Karpas-422 (cell line): ENCODE measurements at regions not wholly inside any gene's neighbourhood (a gene's known extent, or its start where the extent isn't known, plus 50 kb on each side); places are given as distances from the start of the nearest gene placed in this dataset.

ENCODE experiments used
- DNase-seq: peaks from one replicate; pipeline ENCODE4 v3.0.0-alpha.2; 2015
- H2AFZ ChIP-seq: fragments of 200-600 bp; sonication (generic); 2 replicates; pipeline ENCODE4 v1.6.1; 2014; ENCODE audit warnings: antibody characterized with exemption, low read length, mixed read lengths
- H3K27ac ChIP-seq: fragments of 200-600 bp; sonication (generic); 2 replicates; pipeline ENCODE4 v1.5.1; 2014; ENCODE audit warnings: mild to moderate bottlenecking, low read length, moderate library complexity
- H3K27me3 ChIP-seq: fragments of 200-600 bp; sonication (generic); 2 replicates; pipeline ENCODE4 v1.6.1; 2014; ENCODE audit warnings: low read length, mixed read lengths
- H3K36me3 ChIP-seq: fragments of 200-600 bp; sonication (generic); 2 replicates; pipeline ENCODE4 v1.6.1; 2014; ENCODE audit warnings: low read length, mixed read lengths; ENCODE audit not compliant: insufficient read depth
- H3K4me1 ChIP-seq: fragments of 200-600 bp; sonication (generic); 2 replicates; pipeline ENCODE4 v1.6.1; 2014; ENCODE audit warnings: mild to moderate bottlenecking, low read length, mixed read lengths
- H3K4me2 ChIP-seq: fragments of 200-600 bp; sonication (generic); 2 replicates; pipeline ENCODE4 v1.6.1; 2014; ENCODE audit warnings: low read length, low read depth, mild to moderate bottlenecking; ENCODE audit not compliant: poor library complexity, severe bottlenecking
- H3K4me3 ChIP-seq: fragments of 200-600 bp; sonication (generic); 2 replicates; pipeline ENCODE4 v1.5.1; 2014; ENCODE audit warnings: mild to moderate bottlenecking, antibody characterized with exemption, low read length, mixed read lengths
- H3K79me2 ChIP-seq: fragments of 200-600 bp; sonication (generic); 2 replicates; pipeline ENCODE4 v1.6.1; 2014; ENCODE audit warnings: mild to moderate bottlenecking, low read length, mixed read lengths
- H3K9ac ChIP-seq: fragments of 200-600 bp; sonication (generic); 2 replicates; pipeline ENCODE4 v1.6.0; 2014; ENCODE audit warnings: low read length
- H3K9me2 ChIP-seq: fragments of 200-600 bp; sonication (generic), shearing (Covaris generic); replicated peaks from 2 replicates; pipeline ENCODE4 v1.6.0; 2014; ENCODE audit warnings: mild to moderate bottlenecking, low read length, moderate library complexity; ENCODE audit not compliant: insufficient read depth
- H3K9me3 ChIP-seq: fragments of 300-700, 200-600 bp; sonication (generic); 2 replicates; pipeline ENCODE4 v1.6.1; 2014; ENCODE audit warnings: low read length, mixed read lengths
- H4K20me1 ChIP-seq: fragments of 200-600 bp; sonication (generic); 2 replicates; pipeline ENCODE4 v1.6.1; 2014; ENCODE audit warnings: mild to moderate bottlenecking, antibody characterized with exemption, low read length, low read depth; ENCODE audit not compliant: insufficient read depth

DNA sequence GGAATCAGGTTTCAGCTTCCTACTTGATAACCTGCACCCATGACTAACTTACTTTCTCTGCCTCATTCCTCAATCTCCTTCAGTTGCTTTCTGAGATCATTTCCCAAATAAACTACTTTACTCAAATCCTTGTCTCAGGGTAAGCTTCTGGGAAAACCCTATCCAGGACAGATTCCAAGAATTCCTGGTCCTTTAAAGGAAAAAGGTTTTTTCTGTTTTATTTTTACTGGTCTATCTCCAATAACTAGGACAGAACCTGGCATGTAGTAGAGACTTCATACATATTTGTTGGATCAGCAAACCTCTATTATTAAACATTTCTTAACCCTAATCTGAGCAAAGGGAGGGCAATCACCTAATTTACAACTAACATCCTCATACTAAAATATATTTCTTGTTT, 910.5 kb upstream of the CHORDC1 start:
- Histone ChIP-seq H3K4me1 (no peaks in the 10 kb centered on the region), H3K36me3 (no peaks in the 10 kb centered on the region), H4K20me1 (no peaks in the 10 kb centered on the region), H3K27ac (no peak overlapping the region), H3K9me3 (peaks cover 3% of the 10 kb centered on the region; the same call in 1 of the 2 replicates), H3K79me2 (no peaks in the 10 kb centered on the region), H3K9ac (no peak overlapping the region), H3K27me3 (peaks cover 2% of the 10 kb centered on the region; the same call in 1 of the 2 replicates), H2AFZ (no peak overlapping the region), H3K4me2 (no peak overlapping the region), H3K9me2 (no peaks in the 10 kb centered on the region; the same call in 1 of the 2 replicates), H3K4me3 (no peak overlapping the region)
- no peak for DNase-seq

DNA sequence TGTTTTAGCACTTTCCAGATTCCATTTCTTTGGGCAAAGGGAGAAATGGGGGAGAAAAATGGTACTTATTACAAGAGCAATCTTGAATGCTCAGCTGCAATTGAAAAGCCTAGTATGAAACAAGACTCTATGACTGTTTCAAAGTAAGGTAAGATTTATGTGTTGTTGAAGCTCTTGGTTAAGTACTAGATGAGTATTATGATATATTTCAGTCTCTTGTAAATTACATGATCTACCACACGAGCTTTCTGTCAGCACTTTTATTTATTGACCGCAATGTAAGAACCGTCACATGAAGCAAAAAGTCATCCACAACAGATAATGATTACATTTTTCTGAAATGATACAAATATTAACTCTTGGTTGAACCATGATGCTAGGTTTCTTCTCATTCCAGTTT, 906.7 kb upstream of the CHORDC1 start:
- Histone ChIP-seq H3K27ac (no peak overlapping the region), H3K79me2 (no peaks in the 10 kb centered on the region), H3K9me3 (0 out of 2 replicates have a peak, but pooled peaks cover 4% of the 10 kb centered on the region), H3K4me3 (no peak overlapping the region), H3K4me1 (no peaks in the 10 kb centered on the region), H3K9me2 (no peaks in the 10 kb centered on the region), H4K20me1 (no peaks in the 10 kb centered on the region), H3K9ac (no peak overlapping the region), H3K27me3 (peaks cover 2% of the 10 kb centered on the region; the same call in 1 of the 2 replicates), H3K4me2 (no peak overlapping the region), H2AFZ (no peak overlapping the region), H3K36me3 (no peaks in the 10 kb centered on the region)
- DNase-seq, result no peak

- H3K27ac ChIP-seq, result no peak overlapping the region
- no peak overlapping the region for H3K4me3 ChIP-seq
- peaks cover 17% of the 10 kb centered on the region for H3K9me3 ChIP-seq
- DNase-seq, result no peak
- no peak overlapping the region for H3K9ac ChIP-seq
- no peak overlapping the region for H3K4me2 ChIP-seq
- no peaks in the 10 kb centered on the region for H4K20me1 ChIP-seq
- no peaks in the 10 kb centered on the region for H3K79me2 ChIP-seq
- H2AFZ ChIP-seq, result no peak overlapping the region
- H3K27me3 ChIP-seq, result peaks cover 2% of the 10 kb centered on the region; the same call in 1 of the 2 replicates
- H3K4me1 ChIP-seq, result no peaks in the 10 kb centered on the region
- no peaks in the 10 kb centered on the region for H3K9me2 ChIP-seq
- H3K36me3 ChIP-seq, result no peaks in the 10 kb centered on the region
Measured at GRCh38 chr11:91124363-91124762, 901.5 kb upstream of the CHORDC1 start.

GRCh38 chr11:91115116-91115515, 892.3 kb upstream of the CHORDC1 start:
- Histone ChIP-seq H3K79me2 (no peaks in the 10 kb centered on the region), H3K4me3 (no peak overlapping the region), H3K9me2 (0 out of 2 replicates have a peak, but pooled peaks cover 3% of the 10 kb centered on the region), H4K20me1 (no peaks in the 10 kb centered on the region), H3K27me3 (no peaks in the 10 kb centered on the region), H3K4me2 (no peak overlapping the region), H2AFZ (no peak overlapping the region), H3K9me3 (no peaks in the 10 kb centered on the region; the same call in 1 of the 2 replicates), H3K36me3 (no peaks in the 10 kb centered on the region), H3K9ac (no peak overlapping the region), H3K27ac (no peak overlapping the region), H3K4me1 (no peaks in the 10 kb centered on the region)
- DNase-seq, result no peak

GRCh38 chr11:91104237-91104636, 881.4 kb upstream of the CHORDC1 start:
- no peaks in the 10 kb centered on the region for H3K36me3 ChIP-seq
- no peaks in the 10 kb centered on the region for H3K9me3 ChIP-seq
- H4K20me1 ChIP-seq, result no peaks in the 10 kb centered on the region
- no peak overlapping the region for H3K9ac ChIP-seq
- H3K79me2 ChIP-seq, result no peaks in the 10 kb centered on the region
- peaks cover 6% of the 10 kb centered on the region for H3K4me1 ChIP-seq
- H3K4me2 ChIP-seq, result no peak overlapping the region
- H3K4me3 ChIP-seq, result no peak overlapping the region
- H3K27me3 ChIP-seq, result no peaks in the 10 kb centered on the region
- no peak overlapping the region for H3K27ac ChIP-seq
- DNase-seq, result no peak
- no peaks in the 10 kb centered on the region; the same call in 1 of the 2 replicates for H3K9me2 ChIP-seq
- H2AFZ ChIP-seq, result no peak overlapping the region

- Histone ChIP-seq H3K9ac (no peak overlapping the region), H3K79me2 (no peaks in the 10 kb centered on the region), H3K4me1 (peaks cover 14% of the 10 kb centered on the region), H2AFZ (no peak overlapping the region), H3K27me3 (no peaks in the 10 kb centered on the region), H3K27ac (no peak overlapping the region), H3K4me2 (no peak overlapping the region), H3K9me2 (no peaks in the 10 kb centered on the region), H3K4me3 (no peak overlapping the region), H4K20me1 (no peaks in the 10 kb centered on the region), H3K36me3 (no peaks in the 10 kb centered on the region), H3K9me3 (no peaks in the 10 kb centered on the region)
- DNase-seq, result no peak
Measured at GRCh38 chr11:91100427-91100826, 877.6 kb upstream of the CHORDC1 start.

- no peaks in the 10 kb centered on the region for H3K79me2 ChIP-seq
- DNase-seq, result no peak
- H4K20me1 ChIP-seq, result no peaks in the 10 kb centered on the region
- no peak overlapping the region for H3K27ac ChIP-seq
- H3K27me3 ChIP-seq, result no peaks in the 10 kb centered on the region
- no peak overlapping the region for H3K4me3 ChIP-seq
- H3K4me1 ChIP-seq, result peaks cover 14% of the 10 kb centered on the region
- no peak overlapping the region for H3K9ac ChIP-seq
- H2AFZ ChIP-seq, result no peak overlapping the region
- H3K9me2 ChIP-seq, result no peaks in the 10 kb centered on the region
- no peak overlapping the region for H3K4me2 ChIP-seq
- no peaks in the 10 kb centered on the region for H3K9me3 ChIP-seq
- H3K36me3 ChIP-seq, result no peaks in the 10 kb centered on the region
Measured at GRCh38 chr11:91097083-91097482, 874.2 kb upstream of the CHORDC1 start.

DNA sequence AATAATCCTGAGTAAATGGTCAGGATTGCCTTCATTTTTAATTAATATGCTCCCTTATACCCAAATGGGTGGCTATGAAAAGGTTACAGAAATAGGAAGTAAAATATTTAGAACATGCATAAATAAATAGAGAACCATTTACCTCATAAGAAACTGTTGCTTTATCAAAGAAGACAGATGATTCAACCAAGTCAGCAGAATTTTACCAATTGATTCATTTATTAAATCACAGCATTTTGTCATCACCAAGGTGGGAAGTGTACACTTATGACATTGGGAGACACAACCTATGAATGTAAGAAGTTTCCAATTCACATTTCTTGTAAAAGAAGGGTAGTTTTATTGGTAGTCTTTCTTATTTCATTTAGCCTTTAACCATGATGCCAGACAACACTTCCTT, 870.3 kb upstream of the CHORDC1 start:
- no peak overlapping the region for H3K4me2 ChIP-seq
- H3K9me2 ChIP-seq, result no peaks in the 10 kb centered on the region
- H3K79me2 ChIP-seq, result no peaks in the 10 kb centered on the region
- no peak overlapping the region for H3K9ac ChIP-seq
- no peaks in the 10 kb centered on the region for H3K27me3 ChIP-seq
- no peak overlapping the region for H3K4me3 ChIP-seq
- H3K4me1 ChIP-seq, result no peaks in the 10 kb centered on the region
- H4K20me1 ChIP-seq, result no peaks in the 10 kb centered on the region
- H3K27ac ChIP-seq, result no peak overlapping the region
- no peaks in the 10 kb centered on the region for H3K9me3 ChIP-seq
- DNase-seq, result no peak
- H3K36me3 ChIP-seq, result no peaks in the 10 kb centered on the region
- H2AFZ ChIP-seq, result no peak overlapping the region

- no peak overlapping the region for H2AFZ ChIP-seq
- H3K36me3 ChIP-seq, result no peaks in the 10 kb centered on the region
- no peak overlapping the region for H3K9ac ChIP-seq
- H3K9me3 ChIP-seq, result no peaks in the 10 kb centered on the region
- H3K4me1 ChIP-seq, result no peaks in the 10 kb centered on the region
- no peak overlapping the region for H3K4me3 ChIP-seq
- no peak overlapping the region for H3K4me2 ChIP-seq
- no peak overlapping the region for H3K27ac ChIP-seq
- no peaks in the 10 kb centered on the region for H3K27me3 ChIP-seq
- no peaks in the 10 kb centered on the region for H3K9me2 ChIP-seq
- H3K79me2 ChIP-seq, result no peaks in the 10 kb centered on the region
- DNase-seq, result no peak
- no peaks in the 10 kb centered on the region for H4K20me1 ChIP-seq
Measured at GRCh38 chr11:91091563-91091962, 868.7 kb upstream of the CHORDC1 start.
